Ovary (tissue), 7 donors: ENCODE measurements at regions not wholly inside any gene's neighbourhood (a gene's known extent, or its start where the extent isn't known, plus 50 kb on each side); places are given as distances from the start of the nearest gene placed in this dataset.

ENCODE experiments used
- DNase-seq, 5 donors: peaks; one replicate each; pipeline ENCODE4 v3.0.0-alpha.2; 2019 to 2020
- H3K27ac ChIP-seq, 2 donors: fragments of 200-600 bp; one replicate each; pipeline versions ENCODE4 v1.5.1 to v1.8.0; 2019 to 2022
- H3K27me3 ChIP-seq: fragments of 200-600 bp; one replicate; pipeline ENCODE4 v1.8.0; 2022
- H3K36me3 ChIP-seq: fragments of 200-600 bp; sonication (generic); one replicate; pipeline ENCODE4 v1.5.1; 2019
- H3K4me1 ChIP-seq: one replicate; pipeline ENCODE4 v1.8.1; 2013; ENCODE audit warnings: mild to moderate bottlenecking, moderate library complexity; ENCODE audit not compliant: insufficient read depth
- H3K4me3 ChIP-seq: fragments of 200-600 bp; sonication (generic); one replicate; pipeline ENCODE4 v1.5.1; 2017
- H3K9me3 ChIP-seq, 2 donors: fragments of 200-600 bp in 1 of 2; sonication (generic) in 1 of 2; one replicate each; pipeline versions ENCODE4 v1.5.1 to v1.8.1; 2013 to 2019; ENCODE audit warnings: mild to moderate bottlenecking in 1 of 2, moderate library complexity in 1 of 2
- CTCF ChIP-seq, 3 donors: fragments of 450-650 bp in 2 of 3; fragments of 200-600 bp in 1 of 3; IDR thresholded peaks; one replicate each; pipeline versions ENCODE4 v1.5.1 to v1.8.0; 2016 to 2022; ENCODE audit warnings: antibody characterized with exemption in 3 of 3, mild to moderate bottlenecking in 1 of 3
- EP300 ChIP-seq: sonication (generic); formaldehyde crosslinking; IDR thresholded peaks from one replicate; pipeline ENCODE4 v1.6.1; 2017; ENCODE audit warnings: antibody characterized with exemption
- POLR2A ChIP-seq: fragments of 450-650 bp; IDR thresholded peaks from one replicate; pipeline ENCODE4 v1.6.1; 2017; ENCODE audit warnings: antibody characterized with exemption, mild to moderate bottlenecking, moderate library complexity
- WGBS, 3 donors: extraction: QIAGEN DNeasy Blood & Tissue Kit in 1 of 3; methylation state at CpG; one replicate each; pipeline versions ENCODE4 v1.1.5 to v1.1.7; 2013 to 2017; 5-methylcytosine and 5-hydroxymethylcytosine counted together
- intact Hi-C, 4 donors: fragments of 100-400 bp; cut with DNase I; formaldehyde crosslinking; loops; one replicate each; pipeline versions ENCODE4 v1.11.0 to v1.15.1; 2022 to 2023
- donor health status: DM: no; HTN: no; CAD: no; lungs with moderate emphysema.
- donor health status: DM: no; HTN: no; CAD: no.
- donor health status: Bipolar disorder and iron deficiency.
- donor health status: DM: no; HTN: no; CAD: no.
- donor health status: DM: yes; HTN: yes; CAD: no.

- DNase-seq, result no peak
- Histone ChIP-seq H3K4me3 (no peak overlapping the region), H3K9me3 (no peaks in the 10 kb centered on the region), H3K27me3 (no peaks in the 10 kb centered on the region), H3K27ac (no peak overlapping the region), H3K4me1 (no peaks in the 10 kb centered on the region), H3K36me3 (no peaks in the 10 kb centered on the region)
- TF ChIP-seq EP300, result no peak
- no peak for TF ChIP-seq CTCF (IDR thresholded peaks at IDR 0.05)
- TF ChIP-seq POLR2A, result no peak
- intact Hi-C loops, result no loop called here
- WGBS, 3 donors, result 40 to 74% (median 68%) methylated on average over 1 to 2 of the region's 2 CpGs
These were observed 243.5 kb downstream of the OPA1 start for GRCh38 chr3:193836511-193836910.

GRCh38 chr3:193836918-193837317 lies 243.9 kb downstream of the OPA1 start:
- no peak for TF ChIP-seq CTCF (IDR thresholded peaks at IDR 0.05)
- no peak for TF ChIP-seq EP300
- TF ChIP-seq POLR2A, result no peak
- Histone ChIP-seq H3K4me3 (no peak overlapping the region), H3K27me3 (no peaks in the 10 kb centered on the region), H3K4me1 (no peaks in the 10 kb centered on the region), H3K36me3 (no peaks in the 10 kb centered on the region), H3K27ac (no peak overlapping the region), H3K9me3 (no peaks in the 10 kb centered on the region)
- DNase-seq, result no peak
- intact Hi-C loops, result no loop called here
- WGBS, 3 donors, result 77 to 86% (median 84%) methylated on average over 7 of the region's 7 CpGs

GRCh38 chr3:193837347-193837827 lies 244.4 kb downstream of the OPA1 start:
- Histone ChIP-seq H3K4me1 (no peaks in the 10 kb centered on the region), H3K9me3 (no peaks in the 10 kb centered on the region), H3K27ac (no peak overlapping the region), H3K4me3 (no peak overlapping the region), H3K27me3 (no peaks in the 10 kb centered on the region), H3K36me3 (no peaks in the 10 kb centered on the region)
- TF ChIP-seq CTCF (IDR thresholded peaks at IDR 0.05), result no peak
- TF ChIP-seq EP300, result no peak
- no peak for TF ChIP-seq POLR2A
- intact Hi-C loops, result no loop called here
- WGBS, 3 donors, result 82 to 90% (median 88%) methylated on average over 6 of the region's 6 CpGs
- DNase-seq, result no peak

- WGBS, 3 donors, result 91 to 95% (median 92%) methylated on average over 2 of the region's 2 CpGs
- TF ChIP-seq CTCF (IDR thresholded peaks at IDR 0.05) (no peak), POLR2A (no peak)
- Histone ChIP-seq H3K36me3 (no peaks in the 10 kb centered on the region), H3K4me3 (no peak overlapping the region), H3K4me1 (no peaks in the 10 kb centered on the region), H3K27ac (no peak overlapping the region), H3K9me3 (no peaks in the 10 kb centered on the region), H3K27me3 (no peaks in the 10 kb centered on the region)
- no peak for DNase-seq
- intact Hi-C loops, result no loop called here
These were observed 247.2 kb downstream of the OPA1 start for GRCh38 chr3:193840111-193840641.
